ENCODE measurements at regions not wholly inside any gene's neighbourhood (a gene's known extent, or its start where the extent isn't known, plus 50 kb on each side); places are given as distances from the start of the nearest gene placed in this dataset.

DNA sequence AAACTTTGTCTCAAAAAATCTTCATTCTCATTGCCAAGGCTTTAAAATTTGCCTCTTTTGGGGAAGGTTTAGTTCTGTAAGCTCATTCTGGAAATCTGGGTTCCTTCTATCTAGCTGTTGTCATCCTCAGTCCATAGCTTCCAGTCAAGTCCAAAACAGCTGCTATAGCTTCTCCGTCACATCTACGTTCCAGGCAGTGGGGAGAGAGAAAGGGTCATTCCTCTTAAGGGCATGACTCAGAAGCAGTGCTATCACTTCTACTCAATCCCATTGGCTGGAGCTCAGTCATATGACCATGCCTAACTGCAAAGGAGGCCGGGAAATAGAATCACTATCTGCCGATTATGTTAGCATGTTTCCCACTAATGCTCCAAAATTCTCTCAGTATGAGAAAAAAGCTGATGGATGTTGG lies 141.4 kb upstream of the PTPN1 start:
- TF ChIP-seq, protein P1, sequence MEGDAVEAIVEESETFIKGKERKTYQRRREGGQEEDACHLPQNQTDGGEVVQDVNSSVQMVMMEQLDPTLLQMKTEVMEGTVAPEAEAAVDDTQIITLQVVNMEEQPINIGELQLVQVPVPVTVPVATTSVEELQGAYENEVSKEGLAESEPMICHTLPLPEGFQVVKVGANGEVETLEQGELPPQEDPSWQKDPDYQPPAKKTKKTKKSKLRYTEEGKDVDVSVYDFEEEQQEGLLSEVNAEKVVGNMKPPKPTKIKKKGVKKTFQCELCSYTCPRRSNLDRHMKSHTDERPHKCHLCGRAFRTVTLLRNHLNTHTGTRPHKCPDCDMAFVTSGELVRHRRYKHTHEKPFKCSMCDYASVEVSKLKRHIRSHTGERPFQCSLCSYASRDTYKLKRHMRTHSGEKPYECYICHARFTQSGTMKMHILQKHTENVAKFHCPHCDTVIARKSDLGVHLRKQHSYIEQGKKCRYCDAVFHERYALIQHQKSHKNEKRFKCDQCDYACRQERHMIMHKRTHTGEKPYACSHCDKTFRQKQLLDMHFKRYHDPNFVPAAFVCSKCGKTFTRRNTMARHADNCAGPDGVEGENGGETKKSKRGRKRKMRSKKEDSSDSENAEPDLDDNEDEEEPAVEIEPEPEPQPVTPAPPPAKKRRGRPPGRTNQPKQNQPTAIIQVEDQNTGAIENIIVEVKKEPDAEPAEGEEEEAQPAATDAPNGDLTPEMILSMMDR (IDR thresholded peaks at IDR 0.05), result no peak
- TF ChIP-seq POLR2A (IDR thresholded peaks at IDR 0.05), result no peak
